ENCODE measurements at regions not wholly inside any gene's neighbourhood (a gene's known extent, or its start where the extent isn't known, plus 50 kb on each side); places are given as distances from the start of the nearest gene placed in this dataset.

DNA sequence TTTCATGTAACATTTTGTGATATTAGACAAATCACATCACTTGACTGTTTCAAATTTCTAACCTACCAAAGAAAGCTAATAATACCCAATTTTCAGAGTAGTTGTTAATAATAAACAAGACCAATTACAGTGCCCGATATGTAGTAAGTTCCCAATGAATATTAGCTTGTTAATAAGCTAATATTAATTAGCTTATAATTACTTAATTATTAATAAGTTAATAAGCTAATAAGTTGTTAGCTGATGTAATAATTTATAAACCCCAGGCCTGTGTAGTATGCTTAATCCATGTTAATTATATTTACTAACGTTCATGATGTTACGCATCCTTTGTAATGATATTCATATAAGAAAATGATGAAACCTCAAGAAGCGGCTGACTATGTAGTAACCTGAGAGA lies 643.8 kb upstream of the KIRREL3 start:
- TF ChIP-seq, protein P1, sequence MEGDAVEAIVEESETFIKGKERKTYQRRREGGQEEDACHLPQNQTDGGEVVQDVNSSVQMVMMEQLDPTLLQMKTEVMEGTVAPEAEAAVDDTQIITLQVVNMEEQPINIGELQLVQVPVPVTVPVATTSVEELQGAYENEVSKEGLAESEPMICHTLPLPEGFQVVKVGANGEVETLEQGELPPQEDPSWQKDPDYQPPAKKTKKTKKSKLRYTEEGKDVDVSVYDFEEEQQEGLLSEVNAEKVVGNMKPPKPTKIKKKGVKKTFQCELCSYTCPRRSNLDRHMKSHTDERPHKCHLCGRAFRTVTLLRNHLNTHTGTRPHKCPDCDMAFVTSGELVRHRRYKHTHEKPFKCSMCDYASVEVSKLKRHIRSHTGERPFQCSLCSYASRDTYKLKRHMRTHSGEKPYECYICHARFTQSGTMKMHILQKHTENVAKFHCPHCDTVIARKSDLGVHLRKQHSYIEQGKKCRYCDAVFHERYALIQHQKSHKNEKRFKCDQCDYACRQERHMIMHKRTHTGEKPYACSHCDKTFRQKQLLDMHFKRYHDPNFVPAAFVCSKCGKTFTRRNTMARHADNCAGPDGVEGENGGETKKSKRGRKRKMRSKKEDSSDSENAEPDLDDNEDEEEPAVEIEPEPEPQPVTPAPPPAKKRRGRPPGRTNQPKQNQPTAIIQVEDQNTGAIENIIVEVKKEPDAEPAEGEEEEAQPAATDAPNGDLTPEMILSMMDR (IDR thresholded peaks at IDR 0.05), result no peak
- H3K9me3 ChIP-seq, result no peaks in the 10 kb centered on the region
- FAIRE-seq (no peak), ATAC-seq (no peak), DNase-seq (no peak)
- intact Hi-C loops (cut with DNase I), result no loop called here
- no peaks in the 10 kb centered on the region for H3K36me3 ChIP-seq
- 87 to 95% methylated on average over 4 of the region's 4 CpGs for WGBS, 2 donors
- no peaks in the 10 kb centered on the region for H3K4me1 ChIP-seq
- no peak overlapping the region for H3K4me3 ChIP-seq
- H3K27ac ChIP-seq, result no peak overlapping the region
- no peaks in the 10 kb centered on the region for H3K27me3 ChIP-seq

DNA sequence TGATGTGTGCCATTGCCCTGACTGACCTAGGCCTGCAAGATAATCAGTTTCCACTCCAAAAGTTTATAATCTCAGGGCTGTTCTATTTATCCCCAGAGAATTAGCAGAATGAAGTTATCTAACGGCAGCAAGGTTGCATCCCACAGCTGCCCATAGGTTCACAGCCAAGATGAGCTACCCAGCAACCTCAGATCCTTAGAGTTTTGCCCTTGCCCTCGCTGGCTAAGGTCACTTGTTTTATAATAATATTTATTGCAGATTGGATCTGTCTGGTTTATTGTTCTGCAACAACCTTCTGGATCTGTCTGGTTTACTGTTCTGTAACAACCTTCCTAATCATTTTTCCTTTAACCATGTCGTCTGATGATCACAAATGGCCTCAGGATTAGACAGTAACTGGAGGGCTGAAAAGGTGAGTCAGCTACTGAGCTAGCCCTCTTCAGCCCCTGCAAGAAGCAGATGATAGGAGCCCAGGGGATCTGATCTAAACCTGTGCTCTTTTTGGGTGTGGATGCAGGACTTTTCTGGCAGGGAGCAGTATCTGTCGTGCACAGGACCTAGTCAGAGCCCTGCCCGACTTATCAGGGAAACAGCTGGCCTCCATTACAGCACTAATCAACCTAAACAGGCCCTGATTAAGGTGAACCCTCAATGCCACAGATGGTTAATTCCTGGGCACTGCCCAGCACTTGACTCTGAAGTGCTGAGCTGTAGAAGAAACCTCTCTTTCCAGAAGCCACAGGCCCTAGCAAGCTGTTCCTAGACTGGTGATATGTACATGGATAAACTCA lies 642.9 kb upstream of the KIRREL3 start:
- H3K27me3 ChIP-seq, result no peaks in the 10 kb centered on the region
- no peaks in the 10 kb centered on the region for H3K9me3 ChIP-seq
- TF ChIP-seq, protein P1 (IDR thresholded peaks at IDR 0.05), result no peak
- H3K4me3 ChIP-seq, result no peak overlapping the region
- H3K4me1 ChIP-seq, result no peaks in the 10 kb centered on the region
- intact Hi-C loops (cut with DNase I), result no loop called here
- FAIRE-seq, result no peak
- no peaks in the 10 kb centered on the region for H3K36me3 ChIP-seq
- no peak for DNase-seq
- 57 to 61% methylated on average over 5 of the region's 5 CpGs for WGBS, 2 donors
- ATAC-seq, result no peak
- no peak overlapping the region for H3K27ac ChIP-seq

DNA sequence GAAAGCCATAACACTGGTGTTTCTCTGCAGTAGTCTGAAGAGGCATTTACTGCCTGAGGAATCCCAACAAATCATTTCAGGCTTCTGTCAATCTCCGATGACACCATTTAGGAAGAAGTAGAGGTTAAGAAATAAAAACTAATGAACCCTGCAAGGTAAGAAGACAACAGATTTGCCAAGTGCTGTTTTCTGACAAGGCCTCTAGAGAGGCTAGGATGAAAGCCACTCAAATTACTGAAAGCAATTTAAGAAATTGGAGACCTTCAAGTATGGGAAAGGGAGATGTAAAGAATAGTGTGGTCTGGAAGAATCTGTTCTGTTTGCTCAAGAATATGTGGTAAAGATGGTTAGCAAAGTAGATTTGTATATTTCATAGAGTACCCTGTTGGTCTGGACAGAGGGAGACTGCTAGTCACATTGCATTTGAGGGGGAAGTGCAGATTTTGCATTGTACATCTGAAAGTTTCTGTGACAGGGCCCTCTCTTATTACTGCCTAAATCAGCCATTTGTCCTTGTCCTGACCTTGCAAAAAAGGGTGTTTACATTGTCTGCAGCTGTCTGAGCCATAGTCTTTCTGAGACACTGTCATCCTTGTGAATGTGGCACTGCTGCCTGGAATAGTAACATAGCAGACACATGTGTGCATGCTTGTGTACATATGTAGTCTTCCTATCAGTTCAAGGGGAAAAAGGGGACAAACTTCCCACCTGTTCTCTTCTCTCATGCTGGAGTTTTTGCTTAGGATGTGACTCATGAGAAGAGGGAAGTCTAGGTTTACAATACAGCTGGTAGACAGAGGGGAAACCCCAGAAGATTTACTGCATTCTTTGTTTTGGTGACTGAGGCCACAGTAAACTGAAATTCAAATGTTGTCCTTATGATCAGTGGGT lies 640.2 kb upstream of the KIRREL3 start:
- no peak overlapping the region for H3K27ac ChIP-seq
- H3K27me3 ChIP-seq, result no peaks in the 10 kb centered on the region
- FAIRE-seq, result no peak
- no peaks in the 10 kb centered on the region for H3K9me3 ChIP-seq
- no peak for ATAC-seq
- H3K36me3 ChIP-seq, result no peaks in the 10 kb centered on the region
- WGBS, 2 donors, result 89 to 91% methylated on average over 1 of the region's 1 CpG
- H3K4me1 ChIP-seq, result no peaks in the 10 kb centered on the region
- TF ChIP-seq, protein P1 (IDR thresholded peaks at IDR 0.05), result no peak
- no peak for DNase-seq
- H3K4me3 ChIP-seq, result no peak overlapping the region
- intact Hi-C loops (cut with DNase I), result no loop called here

DNA sequence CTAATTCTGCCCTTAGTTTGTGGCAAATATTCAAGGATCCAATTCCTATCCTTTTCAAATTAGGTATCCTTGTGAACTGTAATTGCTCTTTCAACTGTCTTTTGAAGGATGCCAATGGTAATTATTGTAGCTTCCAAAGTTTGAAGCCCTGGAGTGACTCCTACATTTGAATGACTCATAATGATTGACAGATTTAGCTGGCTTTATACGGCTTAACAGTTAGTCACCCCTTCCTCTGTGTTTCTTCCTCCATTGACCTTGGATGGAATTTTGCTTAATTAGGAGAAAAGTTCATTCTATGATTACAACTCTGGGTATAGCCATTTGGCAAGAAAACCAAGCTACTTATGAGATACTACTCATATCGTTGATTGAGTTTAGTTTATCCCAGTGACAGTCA lies 639.3 kb upstream of the KIRREL3 start:
- H3K36me3 ChIP-seq, result no peaks in the 10 kb centered on the region
- H3K27ac ChIP-seq, result no peak overlapping the region
- no peak for FAIRE-seq
- H3K4me1 ChIP-seq, result no peaks in the 10 kb centered on the region
- no peak overlapping the region for H3K4me3 ChIP-seq
- no peak for DNase-seq
- TF ChIP-seq, protein P1 (IDR thresholded peaks at IDR 0.05), result no peak
- H3K9me3 ChIP-seq, result no peaks in the 10 kb centered on the region
- ATAC-seq, result no peak
- intact Hi-C loops (cut with DNase I), result no loop called here
- no peaks in the 10 kb centered on the region for H3K27me3 ChIP-seq
- WGBS, 2 donors, result 58 to 68% methylated on average over 2 of the region's 2 CpGs

All from pancreas (tissue), 10 donors.